ENCODE measurements at regions not wholly inside any gene's neighbourhood (a gene's known extent, or its start where the extent isn't known, plus 50 kb on each side); places are given as distances from the start of the nearest gene placed in this dataset.

- no peaks in the 10 kb centered on the region for H3K27me3 ChIP-seq
- no peak for TF ChIP-seq CTCF (IDR thresholded peaks at IDR 0.05)
- TF ChIP-seq POLR2A (IDR thresholded peaks at IDR 0.05): no peak
- no peak for DNase-seq
- no peak overlapping the region for H3K4me3 ChIP-seq
- no peaks in the 10 kb centered on the region for H3K36me3 ChIP-seq
- H3K27ac ChIP-seq: no peak overlapping the region
- H3K9me3 ChIP-seq: no peaks in the 10 kb centered on the region
- H3K4me1 ChIP-seq: no peaks in the 10 kb centered on the region
Measured at GRCh38 chr21:35358008-35358407, 308.9 kb upstream of the RUNX1 start.

- Histone ChIP-seq H3K27ac (no peak overlapping the region), H3K4me3 (no peak overlapping the region), H3K4me1 (no peaks in the 10 kb centered on the region), H3K36me3 (no peaks in the 10 kb centered on the region), H3K9me3 (no peaks in the 10 kb centered on the region), H3K27me3 (no peaks in the 10 kb centered on the region)
- DNase-seq: no peak
- TF ChIP-seq POLR2A (IDR thresholded peaks at IDR 0.05): no peak
- no peak for TF ChIP-seq CTCF (IDR thresholded peaks at IDR 0.05)
Measured at GRCh38 chr21:35357041-35357780, 308.1 kb upstream of the RUNX1 start.

GRCh38 chr21:35354078-35354477 lies 305.0 kb upstream of the RUNX1 start:
- H3K27me3 ChIP-seq: no peaks in the 10 kb centered on the region
- DNase-seq: no peak
- H3K27ac ChIP-seq: no peak overlapping the region
- TF ChIP-seq POLR2A (IDR thresholded peaks at IDR 0.05) (no peak), CTCF (IDR thresholded peaks at IDR 0.05) (no peak)
- no peaks in the 10 kb centered on the region for H3K9me3 ChIP-seq
- no peak overlapping the region for H3K4me3 ChIP-seq
- H3K36me3 ChIP-seq: no peaks in the 10 kb centered on the region
- no peaks in the 10 kb centered on the region for H3K4me1 ChIP-seq

GRCh38 chr21:35352793-35353192 lies 303.7 kb upstream of the RUNX1 start:
- no peaks in the 10 kb centered on the region for H3K27me3 ChIP-seq
- DNase-seq: no peak
- TF ChIP-seq POLR2A (IDR thresholded peaks at IDR 0.05) (no peak), CTCF (IDR thresholded peaks at IDR 0.05) (no peak)
- H3K9me3 ChIP-seq: no peaks in the 10 kb centered on the region
- no peaks in the 10 kb centered on the region for H3K36me3 ChIP-seq
- no peaks in the 10 kb centered on the region for H3K4me1 ChIP-seq
- no peak overlapping the region for H3K4me3 ChIP-seq
- H3K27ac ChIP-seq: no peak overlapping the region

GRCh38 chr21:35352066-35352770 lies 303.1 kb upstream of the RUNX1 start:
- Histone ChIP-seq H3K27ac (no peak overlapping the region), H3K9me3 (no peaks in the 10 kb centered on the region), H3K4me1 (no peaks in the 10 kb centered on the region), H3K4me3 (no peak overlapping the region), H3K36me3 (no peaks in the 10 kb centered on the region), H3K27me3 (no peaks in the 10 kb centered on the region)
- TF ChIP-seq CTCF (IDR thresholded peaks at IDR 0.05) (no peak), POLR2A (IDR thresholded peaks at IDR 0.05) (no peak)
- DNase-seq: no peak
